Sigmoid colon (tissue), 6 donors: ENCODE measurements at regions not wholly inside any gene's neighbourhood (a gene's known extent, or its start where the extent isn't known, plus 50 kb on each side); places are given as distances from the start of the nearest gene placed in this dataset.

Experiments used
- DNase-seq: peaks from one replicate; pipeline ENCODE4 v3.0.0-alpha.2; 2019
- H3K27ac ChIP-seq, 4 donors: fragments of 200-600 bp; sonication (generic); one replicate each; pipeline ENCODE4 v1.5.1; 2016 to 2019; ENCODE audit warnings: mild to moderate bottlenecking in 1 of 4
- H3K27me3 ChIP-seq, 3 donors: fragments of 200-600 bp; sonication (generic); one replicate each; pipeline ENCODE4 v1.5.1; 2019; ENCODE audit warnings: mild to moderate bottlenecking in 1 of 3
- H3K36me3 ChIP-seq, 4 donors: fragments of 200-600 bp; sonication (generic); one replicate each; pipeline ENCODE4 v1.5.1; 2016 to 2019
- H3K4me1 ChIP-seq, 4 donors: fragments of 200-600 bp; sonication (generic); one replicate each; pipeline ENCODE4 v1.5.1; 2017 to 2019
- H3K4me3 ChIP-seq, 4 donors: fragments of 200-600 bp; sonication (generic); one replicate each; pipeline ENCODE4 v1.5.1; 2017 to 2019; ENCODE audit warnings: mild to moderate bottlenecking in 2 of 4, moderate library complexity in 1 of 4
- H3K9me3 ChIP-seq, 4 donors: fragments of 200-600 bp in 3 of 4; sonication (generic) in 3 of 4; one replicate each; pipeline versions ENCODE4 v1.5.1 to v1.6.1; 2013 to 2019
- EP300 ChIP-seq, 4 donors: sonication (generic); formaldehyde crosslinking; IDR thresholded peaks; one replicate each; pipeline ENCODE4 v1.6.1; 2017; ENCODE audit warnings: antibody characterized with exemption in 4 of 4
- POLR2A ChIP-seq, 2 donors: fragments of 450-650 bp; IDR thresholded peaks; one replicate each; pipeline ENCODE4 v1.6.1; 2016; ENCODE audit warnings: antibody characterized with exemption in 2 of 2, mild to moderate bottlenecking in 2 of 2, moderate library complexity in 2 of 2
- POLR2AphosphoS5 ChIP-seq, 4 donors: sonication (generic); formaldehyde crosslinking; IDR thresholded peaks; one replicate each; pipeline ENCODE4 v1.6.1; 2017; ENCODE audit warnings: antibody characterized with exemption in 4 of 4
- WGBS, 2 donors: extraction: QIAGEN DNeasy Blood & Tissue Kit; methylation state at CpG; one replicate each; pipeline ENCODE4 v1.1.7; 2013; 5-methylcytosine and 5-hydroxymethylcytosine counted together
- intact Hi-C: fragments of 100-400 bp; cut with DNase I; formaldehyde crosslinking; loops from one replicate; pipeline ENCODE4 v1.15.1; 2023
- TF ChIP-seq, protein P1 (sequence below), 4 experiments: fragments of 450-650 bp in 3 of 4; fragments of 200-600 bp in 1 of 4; IDR thresholded peaks; one replicate each; pipeline ENCODE4 v1.5.1; 2016 to 2019; ENCODE audit warnings: antibody characterized with exemption in 4 of 4, mild to moderate bottlenecking in 3 of 4, moderate library complexity in 2 of 4
- donor health status: healthy with polysubstance abuse.
- donor health status: healthy.

DNA sequence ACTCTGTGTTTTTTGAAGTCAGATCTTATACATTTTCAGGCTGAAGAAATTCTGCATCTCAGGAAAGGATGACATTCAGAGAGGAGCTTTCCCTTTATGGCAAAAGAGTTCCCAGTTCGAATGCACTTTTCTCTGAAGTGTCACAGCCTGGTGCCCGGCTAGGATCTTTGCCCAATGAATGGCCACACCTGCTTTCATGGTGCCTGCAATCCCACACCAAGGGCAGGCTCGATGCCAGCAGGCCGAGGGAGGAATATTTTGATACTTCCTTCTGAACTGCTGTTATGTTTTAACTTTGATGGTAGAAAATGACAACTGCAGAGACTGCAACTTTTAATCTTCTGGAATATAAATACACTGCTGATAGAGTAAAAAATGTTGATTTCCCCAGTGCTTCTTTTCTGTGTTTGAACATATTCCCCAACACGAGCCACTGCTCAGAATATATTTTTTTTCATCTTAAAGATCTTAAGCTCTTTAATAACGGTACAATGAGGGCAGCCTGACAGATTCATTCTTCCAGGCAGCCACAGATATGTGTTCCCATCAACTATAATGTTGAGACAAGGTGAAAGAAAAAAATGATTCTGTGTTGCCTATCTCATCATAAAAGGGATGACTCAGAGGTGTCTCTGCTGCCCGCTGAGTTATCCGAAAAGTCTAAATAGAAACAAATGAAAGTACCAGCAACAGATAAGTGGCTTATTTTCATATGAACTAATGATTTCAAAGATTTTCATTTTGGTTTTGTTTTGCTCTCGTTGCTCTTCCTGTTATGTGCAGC, 848.5 kb downstream of the DCDC2C start:
- no peak for TF ChIP-seq EP300 (IDR thresholded peaks at IDR 0.05)
- TF ChIP-seq POLR2A (IDR thresholded peaks at IDR 0.05): no peak
- TF ChIP-seq, protein P1, sequence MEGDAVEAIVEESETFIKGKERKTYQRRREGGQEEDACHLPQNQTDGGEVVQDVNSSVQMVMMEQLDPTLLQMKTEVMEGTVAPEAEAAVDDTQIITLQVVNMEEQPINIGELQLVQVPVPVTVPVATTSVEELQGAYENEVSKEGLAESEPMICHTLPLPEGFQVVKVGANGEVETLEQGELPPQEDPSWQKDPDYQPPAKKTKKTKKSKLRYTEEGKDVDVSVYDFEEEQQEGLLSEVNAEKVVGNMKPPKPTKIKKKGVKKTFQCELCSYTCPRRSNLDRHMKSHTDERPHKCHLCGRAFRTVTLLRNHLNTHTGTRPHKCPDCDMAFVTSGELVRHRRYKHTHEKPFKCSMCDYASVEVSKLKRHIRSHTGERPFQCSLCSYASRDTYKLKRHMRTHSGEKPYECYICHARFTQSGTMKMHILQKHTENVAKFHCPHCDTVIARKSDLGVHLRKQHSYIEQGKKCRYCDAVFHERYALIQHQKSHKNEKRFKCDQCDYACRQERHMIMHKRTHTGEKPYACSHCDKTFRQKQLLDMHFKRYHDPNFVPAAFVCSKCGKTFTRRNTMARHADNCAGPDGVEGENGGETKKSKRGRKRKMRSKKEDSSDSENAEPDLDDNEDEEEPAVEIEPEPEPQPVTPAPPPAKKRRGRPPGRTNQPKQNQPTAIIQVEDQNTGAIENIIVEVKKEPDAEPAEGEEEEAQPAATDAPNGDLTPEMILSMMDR (IDR thresholded peaks at IDR 0.05): no peak
- no peak for TF ChIP-seq POLR2AphosphoS5 (IDR thresholded peaks at IDR 0.05)
- H3K27me3 ChIP-seq: no peaks in the 10 kb centered on the region
- H3K4me3 ChIP-seq: no peak overlapping the region
- no peaks in the 10 kb centered on the region for H3K9me3 ChIP-seq
- no peaks in the 10 kb centered on the region for H3K36me3 ChIP-seq
- no peak for DNase-seq
- no peak overlapping the region for H3K27ac ChIP-seq
- no peaks in the 10 kb centered on the region for H3K4me1 ChIP-seq
- intact Hi-C loops: no loop called here
- WGBS, 2 donors: 64 to 79% methylated on average over 9 of the region's 9 CpGs

DNA sequence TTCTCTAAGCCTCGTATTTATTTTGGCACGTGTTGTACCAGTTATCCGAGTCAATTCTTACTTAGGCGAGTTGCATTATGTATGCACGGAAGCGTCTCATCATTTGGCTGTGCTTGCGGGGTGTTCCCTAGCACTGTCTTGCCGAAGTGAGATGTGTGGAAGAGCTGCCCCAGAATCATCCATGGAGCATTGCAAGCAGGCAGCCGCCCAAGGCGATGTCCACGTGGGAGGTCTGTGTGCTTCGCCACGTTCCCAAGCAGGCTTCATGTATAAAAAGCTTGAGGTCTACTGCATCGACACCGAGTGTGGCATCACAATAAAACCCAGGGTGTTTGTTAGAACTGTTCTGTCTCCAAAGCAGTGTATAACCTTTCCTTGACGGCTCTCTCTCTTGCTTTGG, 849.9 kb downstream of the DCDC2C start:
- H3K4me1 ChIP-seq: no peaks in the 10 kb centered on the region
- no peaks in the 10 kb centered on the region for H3K36me3 ChIP-seq
- no peak overlapping the region for H3K27ac ChIP-seq
- intact Hi-C loops: no loop called here
- TF ChIP-seq EP300 (IDR thresholded peaks at IDR 0.05) (no peak), POLR2AphosphoS5 (IDR thresholded peaks at IDR 0.05) (no peak), POLR2A (IDR thresholded peaks at IDR 0.05) (no peak)
- TF ChIP-seq, protein P1 (IDR thresholded peaks at IDR 0.05): no peak
- H3K27me3 ChIP-seq: no peaks in the 10 kb centered on the region
- H3K9me3 ChIP-seq: no peaks in the 10 kb centered on the region
- WGBS, 2 donors: 80 to 86% methylated on average over 16 of the region's 16 CpGs
- DNase-seq: no peak
- no peak overlapping the region for H3K4me3 ChIP-seq

DNA sequence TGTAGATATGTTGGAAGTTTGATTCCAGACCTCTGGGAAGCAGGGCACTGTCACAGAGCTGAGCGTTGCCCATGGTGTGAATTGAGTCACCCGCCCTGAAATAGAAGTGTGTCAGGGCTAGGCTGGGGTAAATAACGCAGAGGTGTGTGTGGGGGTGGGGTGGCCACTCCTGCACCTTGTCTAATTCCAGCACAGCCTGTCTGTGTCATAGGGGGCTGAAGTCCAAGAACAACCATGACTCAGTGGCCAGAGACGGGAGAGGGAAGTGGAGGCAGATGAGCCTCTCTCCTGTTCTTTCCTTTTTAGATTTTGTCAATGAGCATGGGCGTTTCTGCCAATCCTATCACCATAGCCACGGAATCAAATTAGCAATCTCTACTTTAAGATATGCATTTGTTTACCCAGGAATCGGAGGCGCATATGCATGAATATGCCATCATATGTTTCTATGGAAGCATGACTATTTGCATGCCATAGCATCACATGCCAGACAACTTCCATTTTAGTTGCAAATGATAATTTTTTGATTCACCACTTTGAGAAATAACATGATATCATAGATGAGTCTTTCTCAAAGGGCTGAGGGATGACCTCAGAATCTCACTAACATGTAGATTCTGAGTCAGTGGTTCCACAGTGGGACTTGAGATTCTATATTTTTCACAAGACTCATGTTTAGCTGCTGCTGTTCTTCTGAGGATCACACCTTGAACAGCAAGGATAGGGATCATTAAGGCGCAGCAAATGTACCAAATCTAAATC, 852.9 kb downstream of the DCDC2C start:
- TF ChIP-seq, protein P1 (IDR thresholded peaks at IDR 0.05): no peak
- no peak for TF ChIP-seq EP300 (IDR thresholded peaks at IDR 0.05)
- no peak for TF ChIP-seq POLR2A (IDR thresholded peaks at IDR 0.05)
- no peak for TF ChIP-seq POLR2AphosphoS5 (IDR thresholded peaks at IDR 0.05)
- Histone ChIP-seq H3K4me3 (no peak overlapping the region), H3K27me3 (no peaks in the 10 kb centered on the region), H3K27ac (no peak overlapping the region), H3K4me1 (no peaks in the 10 kb centered on the region), H3K9me3 (no peaks in the 10 kb centered on the region), H3K36me3 (no peaks in the 10 kb centered on the region)
- WGBS, 2 donors: 72 to 79% methylated on average over 9 of the region's 9 CpGs
- DNase-seq: no peak
- intact Hi-C loops: no loop called here

DNA sequence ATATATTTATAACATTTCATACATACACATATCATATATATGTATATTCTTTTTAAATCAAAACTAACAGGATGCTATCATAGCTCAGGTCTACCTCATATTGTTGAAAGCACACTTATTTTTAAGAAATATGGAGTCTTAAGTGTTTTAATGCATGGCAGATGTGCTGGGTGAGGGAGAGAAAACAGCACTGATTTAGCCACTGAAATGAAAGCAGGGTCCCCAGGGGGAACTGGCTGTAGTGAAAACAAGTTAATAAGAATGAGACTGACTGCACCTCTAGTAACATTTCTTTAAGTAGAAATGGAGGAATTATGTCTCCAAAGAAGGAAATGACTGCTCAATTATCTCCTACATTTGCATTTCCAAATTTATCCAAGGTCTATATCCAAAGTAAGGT, 857.8 kb downstream of the DCDC2C start:
- H3K36me3 ChIP-seq: no peaks in the 10 kb centered on the region
- no peak overlapping the region for H3K4me3 ChIP-seq
- no peak overlapping the region for H3K27ac ChIP-seq
- no peak for DNase-seq
- no peaks in the 10 kb centered on the region for H3K27me3 ChIP-seq
- TF ChIP-seq, protein P1 (IDR thresholded peaks at IDR 0.05): no peak
- TF ChIP-seq EP300 (IDR thresholded peaks at IDR 0.05) (no peak), POLR2AphosphoS5 (IDR thresholded peaks at IDR 0.05) (no peak), POLR2A (IDR thresholded peaks at IDR 0.05) (no peak)
- intact Hi-C loops: no loop called here
- H3K4me1 ChIP-seq: no peaks in the 10 kb centered on the region
- no peaks in the 10 kb centered on the region for H3K9me3 ChIP-seq
